C4-2B (cell line): ENCODE measurements at regions not wholly inside any gene's neighbourhood (a gene's known extent, or its start where the extent isn't known, plus 50 kb on each side); places are given as distances from the start of the nearest gene placed in this dataset.

Experiments
- H3K27ac ChIP-seq: fragments of 450-650 bp; 2 replicates; pipeline ENCODE4 v1.5.1; 2017
- ZFX ChIP-seq: fragments of 450-650 bp; IDR thresholded peaks from 2 replicates; pipeline ENCODE4 v1.6.1; 2017
- TF ChIP-seq, protein P1 (sequence below): fragments of 450-650 bp; conservative IDR thresholded peaks from 2 replicates; pipeline ENCODE4 v1.5.1; 2017; ENCODE audit warnings: mild to moderate bottlenecking

DNA sequence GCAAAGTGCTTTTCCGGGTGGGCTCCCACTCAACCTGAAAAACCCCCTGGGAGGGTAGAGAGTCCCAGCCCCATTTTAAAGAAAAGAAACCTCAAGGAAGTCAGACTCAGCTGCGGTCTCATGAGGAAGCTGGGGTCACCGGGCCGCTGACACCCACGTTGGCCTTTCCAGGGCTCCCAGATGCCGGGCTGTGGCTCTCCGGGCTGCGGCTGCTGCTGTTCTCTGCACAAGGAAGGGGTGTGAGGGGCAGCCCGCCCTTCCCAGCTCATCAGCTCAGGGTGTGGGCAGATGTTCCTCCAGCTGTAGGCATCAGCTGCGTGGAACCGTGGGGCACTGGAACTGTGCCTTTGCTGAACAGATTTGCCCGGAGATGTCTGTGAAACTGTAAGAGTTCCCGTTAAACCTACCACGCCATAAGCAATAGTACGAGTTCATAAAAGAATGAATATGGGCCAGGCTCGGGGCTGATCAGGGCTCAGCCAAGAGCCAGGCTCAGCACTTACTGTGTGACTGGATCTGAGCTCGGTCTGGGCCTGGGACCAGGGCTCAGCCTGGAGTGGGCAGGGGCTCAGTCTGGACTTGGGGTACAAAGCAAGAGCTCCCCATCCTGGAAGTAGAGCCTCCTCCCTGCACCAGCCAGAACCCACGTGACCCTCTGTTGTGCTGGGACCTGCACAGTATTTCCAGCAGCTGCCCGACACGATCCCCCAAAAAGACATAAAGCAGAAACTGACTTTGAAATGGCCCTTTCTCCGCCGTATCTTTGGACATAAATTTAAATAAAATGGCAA is 130.2 kb upstream of the PPP1R26 start:
- H3K27ac ChIP-seq, result no peak overlapping the region
- no peak for TF ChIP-seq ZFX
- TF ChIP-seq, protein P1, sequence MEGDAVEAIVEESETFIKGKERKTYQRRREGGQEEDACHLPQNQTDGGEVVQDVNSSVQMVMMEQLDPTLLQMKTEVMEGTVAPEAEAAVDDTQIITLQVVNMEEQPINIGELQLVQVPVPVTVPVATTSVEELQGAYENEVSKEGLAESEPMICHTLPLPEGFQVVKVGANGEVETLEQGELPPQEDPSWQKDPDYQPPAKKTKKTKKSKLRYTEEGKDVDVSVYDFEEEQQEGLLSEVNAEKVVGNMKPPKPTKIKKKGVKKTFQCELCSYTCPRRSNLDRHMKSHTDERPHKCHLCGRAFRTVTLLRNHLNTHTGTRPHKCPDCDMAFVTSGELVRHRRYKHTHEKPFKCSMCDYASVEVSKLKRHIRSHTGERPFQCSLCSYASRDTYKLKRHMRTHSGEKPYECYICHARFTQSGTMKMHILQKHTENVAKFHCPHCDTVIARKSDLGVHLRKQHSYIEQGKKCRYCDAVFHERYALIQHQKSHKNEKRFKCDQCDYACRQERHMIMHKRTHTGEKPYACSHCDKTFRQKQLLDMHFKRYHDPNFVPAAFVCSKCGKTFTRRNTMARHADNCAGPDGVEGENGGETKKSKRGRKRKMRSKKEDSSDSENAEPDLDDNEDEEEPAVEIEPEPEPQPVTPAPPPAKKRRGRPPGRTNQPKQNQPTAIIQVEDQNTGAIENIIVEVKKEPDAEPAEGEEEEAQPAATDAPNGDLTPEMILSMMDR, result no peak

DNA sequence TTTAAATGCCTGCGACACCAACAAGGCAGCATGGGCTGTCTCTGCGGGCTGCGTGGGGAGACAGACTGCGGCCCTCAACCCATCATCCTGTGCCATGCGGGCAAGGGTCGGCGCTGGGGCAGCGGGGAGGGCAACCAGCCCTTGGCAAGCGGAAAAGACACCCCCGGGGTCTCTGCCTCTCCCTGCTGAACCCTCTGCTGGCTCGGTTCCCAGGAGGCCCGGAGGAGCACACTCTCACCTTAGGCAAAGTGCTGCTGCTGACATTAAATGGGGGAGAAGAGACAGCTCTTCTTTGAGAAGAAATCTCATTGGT is 129.6 kb upstream of the PPP1R26 start:
- no peak for TF ChIP-seq ZFX
- TF ChIP-seq, protein P1, result no peak
- no peak overlapping the region for H3K27ac ChIP-seq

DNA sequence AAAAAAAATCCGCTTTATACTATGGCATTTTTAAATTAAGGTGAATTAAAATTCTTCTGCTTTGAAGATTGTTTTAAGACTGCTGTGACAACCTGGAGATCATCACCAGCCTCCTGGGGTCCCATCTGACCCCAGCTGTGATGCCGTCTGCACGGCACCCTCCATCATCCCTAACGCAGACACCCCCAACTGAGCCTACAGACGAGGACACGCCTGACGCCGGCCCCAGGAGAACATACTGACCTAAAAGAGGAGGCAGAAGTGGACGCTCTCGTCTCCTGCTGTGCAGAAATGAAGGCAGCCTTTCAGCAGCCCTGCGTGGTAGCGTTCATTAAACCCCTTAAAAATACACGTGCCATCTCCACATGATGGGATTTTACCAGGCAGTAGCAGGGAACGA is 125.6 kb upstream of the PPP1R26 start:
- H3K27ac ChIP-seq, result no peak overlapping the region
- TF ChIP-seq, protein P1, result no peak
- TF ChIP-seq ZFX, result no peak

DNA sequence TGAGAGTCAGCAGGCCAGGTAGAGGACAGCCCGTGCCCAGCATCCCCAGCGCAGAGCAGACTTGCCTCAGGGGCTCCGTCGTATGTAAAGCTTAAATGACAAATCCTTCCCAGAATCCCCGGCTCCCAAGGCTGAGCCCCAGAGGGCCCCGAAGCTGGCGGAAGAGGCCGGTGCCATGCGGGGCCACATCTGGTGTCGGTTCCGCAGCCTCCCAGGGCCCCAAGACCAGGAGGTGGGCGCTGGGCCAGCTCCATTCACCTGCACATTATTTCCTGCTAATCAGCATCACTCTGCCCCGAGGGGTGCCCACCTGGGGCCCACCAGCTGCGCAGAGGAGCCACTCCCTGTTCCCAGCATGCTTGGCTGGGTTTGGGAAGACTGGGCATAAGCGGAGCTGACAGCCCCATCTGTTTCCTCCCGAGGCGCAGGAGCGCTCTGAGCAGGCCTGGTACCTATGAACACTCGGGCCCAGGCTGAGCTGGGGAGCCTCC is 124.0 kb upstream of the PPP1R26 start:
- H3K27ac ChIP-seq, result no peak overlapping the region
- TF ChIP-seq ZFX, result no peak
- TF ChIP-seq, protein P1, result no peak

DNA sequence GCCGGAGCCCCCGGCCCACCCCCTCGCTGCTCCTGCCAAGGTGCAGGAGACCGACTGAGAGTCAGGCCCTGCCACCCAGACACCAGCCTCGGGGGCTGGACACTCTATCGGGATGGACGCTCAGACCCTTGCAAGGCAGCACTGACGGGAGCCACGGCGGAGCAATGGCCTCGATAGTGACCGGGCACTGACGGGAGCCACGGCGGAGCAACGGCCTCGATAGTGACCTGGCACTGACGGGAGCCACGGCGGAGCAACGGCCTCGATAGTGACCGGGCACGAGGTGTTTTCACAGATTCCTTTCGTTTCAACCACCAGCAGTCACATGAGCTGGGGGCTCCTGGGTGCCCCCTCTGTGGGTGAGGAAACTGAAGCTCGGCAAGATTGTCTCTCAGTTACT is 123.6 kb upstream of the PPP1R26 start:
- TF ChIP-seq, protein P1, result no peak
- TF ChIP-seq ZFX, result no peak
- H3K27ac ChIP-seq, result no peak overlapping the region

GRCh38 chr9:135356796-135357195 is 122.8 kb upstream of the PPP1R26 start:
- H3K27ac ChIP-seq, result no peak overlapping the region
- TF ChIP-seq, protein P1, result no peak
- TF ChIP-seq ZFX, result no peak

DNA sequence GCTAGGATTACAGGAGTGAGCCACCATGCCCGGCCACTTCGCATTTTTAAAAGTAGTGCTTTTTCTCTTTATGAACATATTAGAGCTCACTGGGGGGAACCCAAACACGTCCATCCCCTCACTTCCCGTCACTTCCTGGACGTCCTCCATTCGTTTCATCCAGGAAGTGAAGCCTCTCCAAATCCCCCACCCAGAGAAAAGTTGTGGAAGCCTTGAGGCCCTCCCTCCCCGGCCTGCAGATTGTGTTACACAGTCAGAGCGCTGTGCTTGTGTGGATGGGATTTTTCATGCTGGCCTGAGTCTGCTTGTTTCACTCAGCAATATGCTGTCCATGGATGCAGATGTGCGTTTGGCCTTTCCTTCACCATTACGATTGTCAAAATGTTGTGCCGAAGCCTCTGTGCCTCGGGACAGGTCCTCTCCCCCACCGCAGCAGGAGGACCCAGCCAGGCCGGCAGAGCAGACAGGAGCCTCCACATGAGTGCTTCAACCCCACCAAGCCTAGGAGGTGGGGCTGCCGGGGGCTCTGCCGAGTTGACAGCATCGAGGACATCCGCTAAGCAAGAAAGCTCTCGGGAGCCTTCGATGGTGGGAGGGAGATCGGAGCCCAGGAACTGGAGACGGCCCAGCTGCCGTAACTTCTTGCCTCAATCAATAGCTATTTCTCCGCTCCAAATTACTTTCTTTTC is 121.6 kb upstream of the PPP1R26 start:
- H3K27ac ChIP-seq, result no peak overlapping the region
- no peak for TF ChIP-seq ZFX
- TF ChIP-seq, protein P1, result no peak
